ENCODE measurements at regions not wholly inside any gene's neighbourhood (a gene's known extent, or its start where the extent isn't known, plus 50 kb on each side); places are given as distances from the start of the nearest gene placed in this dataset.

DNA sequence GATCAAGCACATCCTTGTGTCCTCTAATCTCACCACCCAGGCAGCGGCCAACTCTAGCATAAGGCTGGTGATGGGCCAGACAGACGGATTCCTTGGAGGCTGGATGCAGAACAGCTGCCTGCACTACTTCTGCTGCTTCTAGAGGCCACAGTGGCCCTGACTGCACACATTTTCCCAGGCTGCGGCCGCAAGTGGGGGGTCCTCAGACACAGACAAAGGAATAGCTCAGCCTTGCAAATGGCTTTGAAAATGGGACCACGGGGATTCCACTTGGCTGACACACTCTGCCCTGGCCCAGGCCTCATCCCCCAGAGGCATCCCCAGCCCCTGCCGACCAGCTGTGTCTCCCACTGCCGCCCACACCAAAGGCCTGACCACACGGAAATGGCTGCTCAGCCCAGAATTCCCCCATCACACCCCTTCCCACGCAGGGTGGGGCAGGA lies 540.8 kb downstream of the BNC2 start:
- no peak overlapping the region for H3K27ac Mint-ChIP-seq

DNA sequence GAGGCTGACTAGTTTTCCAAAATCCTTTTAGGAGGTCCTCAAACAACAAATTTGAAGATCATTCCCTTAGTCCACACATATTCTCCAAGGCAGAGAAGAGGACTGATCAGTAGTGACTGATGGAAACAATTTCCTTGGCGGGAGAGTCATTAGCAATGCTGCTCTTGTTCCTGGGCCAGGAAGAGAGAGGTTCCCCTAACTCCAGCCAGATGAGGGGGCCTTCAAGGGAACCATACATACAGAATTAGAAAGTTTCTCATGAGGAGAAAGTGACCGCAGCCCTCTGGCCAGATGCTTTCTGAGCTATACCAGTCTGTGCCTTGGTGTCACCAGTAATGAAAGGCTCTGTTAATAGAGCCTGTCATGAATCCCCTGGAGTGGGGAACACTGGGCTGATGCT lies 539.4 kb downstream of the BNC2 start:
- TF ChIP-seq, protein P1, sequence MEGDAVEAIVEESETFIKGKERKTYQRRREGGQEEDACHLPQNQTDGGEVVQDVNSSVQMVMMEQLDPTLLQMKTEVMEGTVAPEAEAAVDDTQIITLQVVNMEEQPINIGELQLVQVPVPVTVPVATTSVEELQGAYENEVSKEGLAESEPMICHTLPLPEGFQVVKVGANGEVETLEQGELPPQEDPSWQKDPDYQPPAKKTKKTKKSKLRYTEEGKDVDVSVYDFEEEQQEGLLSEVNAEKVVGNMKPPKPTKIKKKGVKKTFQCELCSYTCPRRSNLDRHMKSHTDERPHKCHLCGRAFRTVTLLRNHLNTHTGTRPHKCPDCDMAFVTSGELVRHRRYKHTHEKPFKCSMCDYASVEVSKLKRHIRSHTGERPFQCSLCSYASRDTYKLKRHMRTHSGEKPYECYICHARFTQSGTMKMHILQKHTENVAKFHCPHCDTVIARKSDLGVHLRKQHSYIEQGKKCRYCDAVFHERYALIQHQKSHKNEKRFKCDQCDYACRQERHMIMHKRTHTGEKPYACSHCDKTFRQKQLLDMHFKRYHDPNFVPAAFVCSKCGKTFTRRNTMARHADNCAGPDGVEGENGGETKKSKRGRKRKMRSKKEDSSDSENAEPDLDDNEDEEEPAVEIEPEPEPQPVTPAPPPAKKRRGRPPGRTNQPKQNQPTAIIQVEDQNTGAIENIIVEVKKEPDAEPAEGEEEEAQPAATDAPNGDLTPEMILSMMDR (IDR thresholded peaks at IDR 0.05; ENCODE audit: unreplicated experiment): no peak
- Mint-ChIP-seq H3K4me1 (ENCODE audit: low read depth) (no peaks in the 10 kb centered on the region), H3K36me3 (ENCODE audit: insufficient read depth) (no peaks in the 10 kb centered on the region), H3K27me3 (peaks cover 9% of the 10 kb centered on the region), H3K4me3 (ENCODE audit: low read depth) (no peak overlapping the region), H3K27ac (no peak overlapping the region), H3K9me3 (ENCODE audit: low read depth) (no peaks in the 10 kb centered on the region)
- no peak for DNase-seq (ENCODE audit: low spot score, unreplicated experiment)

More for the DNA sequence above, 540.8 kb downstream of the BNC2 start:
- Mint-ChIP-seq H3K4me3 (ENCODE audit: low read depth) (no peak overlapping the region), H3K4me1 (ENCODE audit: low read depth) (no peaks in the 10 kb centered on the region), H3K27me3 (peaks cover 9% of the 10 kb centered on the region), H3K36me3 (ENCODE audit: insufficient read depth) (no peaks in the 10 kb centered on the region), H3K9me3 (ENCODE audit: low read depth) (no peaks in the 10 kb centered on the region)
- TF ChIP-seq, protein P1 (IDR thresholded peaks at IDR 0.05; ENCODE audit: unreplicated experiment): no peak
- DNase-seq (ENCODE audit: low spot score, unreplicated experiment): no peak

DNA sequence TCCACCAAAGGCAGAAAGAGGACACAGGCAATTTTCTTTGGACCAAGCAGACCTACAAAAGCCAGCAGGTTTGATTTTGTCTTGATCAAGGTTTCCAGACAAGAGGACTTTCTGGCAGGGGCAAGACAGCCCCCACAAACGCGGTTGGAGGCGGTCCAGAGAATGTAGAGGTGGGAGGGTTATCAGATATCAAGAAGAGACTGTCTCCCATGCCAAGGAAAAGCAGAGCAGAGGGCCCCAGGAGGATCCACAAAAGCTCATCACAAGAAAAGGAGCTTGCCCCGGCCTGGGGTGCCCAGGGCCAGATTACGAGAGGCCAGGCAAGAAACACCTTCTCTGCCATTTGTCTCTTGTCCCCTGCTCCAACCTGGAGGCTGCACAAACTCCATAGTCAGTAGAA lies 538.9 kb downstream of the BNC2 start:
- no peak overlapping the region for H3K4me3 Mint-ChIP-seq (ENCODE audit: low read depth)
- no peaks in the 10 kb centered on the region for H3K9me3 Mint-ChIP-seq (ENCODE audit: low read depth)
- no peak for DNase-seq (ENCODE audit: low spot score, unreplicated experiment)
- H3K27ac Mint-ChIP-seq: no peak overlapping the region
- H3K27me3 Mint-ChIP-seq: peaks cover 9% of the 10 kb centered on the region
- no peaks in the 10 kb centered on the region for H3K4me1 Mint-ChIP-seq (ENCODE audit: low read depth)
- TF ChIP-seq, protein P1 (IDR thresholded peaks at IDR 0.05; ENCODE audit: unreplicated experiment): no peak
- H3K36me3 Mint-ChIP-seq (ENCODE audit: insufficient read depth): no peaks in the 10 kb centered on the region

DNA sequence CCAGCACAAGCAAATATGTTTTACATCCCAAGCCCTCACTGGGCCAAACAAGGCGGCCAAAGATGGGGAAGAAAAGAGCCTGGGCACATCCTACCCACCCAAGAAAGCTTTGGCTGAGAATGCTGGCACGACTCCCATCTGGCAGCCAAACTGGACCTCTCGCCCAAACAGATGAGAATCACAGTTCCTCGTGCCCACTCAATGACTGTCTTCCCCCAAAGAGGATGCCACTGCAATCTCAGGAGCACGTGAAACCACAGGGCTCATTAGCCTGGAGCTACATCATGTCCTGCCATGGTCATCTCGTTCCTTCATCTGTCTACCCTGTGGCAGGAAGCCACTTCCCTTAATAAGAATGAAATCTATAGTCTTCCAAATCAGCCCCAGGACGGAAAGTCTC lies 536.8 kb downstream of the BNC2 start:
- no peaks in the 10 kb centered on the region for H3K36me3 Mint-ChIP-seq (ENCODE audit: insufficient read depth)
- no peaks in the 10 kb centered on the region for H3K9me3 Mint-ChIP-seq (ENCODE audit: low read depth)
- H3K27ac Mint-ChIP-seq: no peak overlapping the region
- H3K4me1 Mint-ChIP-seq (ENCODE audit: low read depth): no peaks in the 10 kb centered on the region
- H3K4me3 Mint-ChIP-seq (ENCODE audit: low read depth): no peak overlapping the region
- H3K27me3 Mint-ChIP-seq: peaks cover 9% of the 10 kb centered on the region
- DNase-seq (ENCODE audit: low spot score, unreplicated experiment): no peak
- TF ChIP-seq, protein P1 (IDR thresholded peaks at IDR 0.05; ENCODE audit: unreplicated experiment): no peak

DNA sequence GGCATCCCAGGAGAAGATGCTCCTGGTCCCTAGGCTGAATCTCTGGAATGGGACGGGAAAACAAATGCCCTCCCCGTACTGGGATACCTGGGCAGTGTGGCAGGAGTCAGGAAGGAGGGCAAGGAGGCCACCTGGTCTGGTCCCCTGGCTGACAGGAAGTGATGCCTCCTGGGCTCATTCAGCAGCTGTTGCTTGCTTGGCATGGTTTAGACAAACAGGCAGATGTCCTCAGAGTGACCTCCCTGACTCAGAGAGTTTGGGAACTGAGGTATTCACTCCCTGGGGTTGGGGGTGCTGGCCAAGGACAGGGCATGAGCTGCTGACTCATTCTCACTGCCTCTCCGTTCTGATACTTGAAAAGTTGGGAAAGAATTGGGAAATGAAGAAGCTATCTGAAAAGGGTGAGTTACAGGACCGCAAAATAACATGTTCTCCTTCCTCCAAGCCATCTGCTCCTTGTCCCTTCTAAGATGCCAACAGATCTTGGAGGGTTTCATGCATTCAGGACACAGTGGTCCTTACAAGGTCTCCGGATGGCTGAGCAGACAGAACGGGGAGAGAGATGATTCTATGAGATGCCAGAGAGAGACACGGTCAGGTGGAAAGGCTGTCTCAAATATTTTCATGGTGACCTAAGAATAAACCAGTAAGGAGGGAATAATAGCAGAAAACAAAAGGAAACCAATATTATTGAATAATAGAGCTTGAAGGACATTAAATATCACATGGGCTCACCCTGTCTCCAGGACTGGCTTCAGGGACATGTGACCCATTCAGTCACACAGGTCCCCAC lies 534.5 kb downstream of the BNC2 start:
- no peak overlapping the region for H3K27ac Mint-ChIP-seq

More for the DNA sequence above, 534.5 kb downstream of the BNC2 start:
- no peak for DNase-seq (ENCODE audit: low spot score, unreplicated experiment)
- Mint-ChIP-seq H3K36me3 (ENCODE audit: insufficient read depth) (no peaks in the 10 kb centered on the region), H3K4me1 (ENCODE audit: low read depth) (no peaks in the 10 kb centered on the region), H3K4me3 (ENCODE audit: low read depth) (no peak overlapping the region), H3K9me3 (ENCODE audit: low read depth) (no peaks in the 10 kb centered on the region), H3K27me3 (peaks cover 11% of the 10 kb centered on the region)
- TF ChIP-seq, protein P1 (IDR thresholded peaks at IDR 0.05; ENCODE audit: unreplicated experiment): no peak
